CD4-positive, alpha-beta T cell treated with Interleukin-1 beta for 1 hour (primary cell): ENCODE measurements at regions not wholly inside any gene's neighbourhood (a gene's known extent, or its start where the extent isn't known, plus 50 kb on each side); places are given as distances from the start of the nearest gene placed in this dataset.

Experiments used
- DNase-seq, 2 donors: peaks; one replicate each; pipeline ENCODE4 v3.0.0-alpha.2; 2020 to 2022

DNA sequence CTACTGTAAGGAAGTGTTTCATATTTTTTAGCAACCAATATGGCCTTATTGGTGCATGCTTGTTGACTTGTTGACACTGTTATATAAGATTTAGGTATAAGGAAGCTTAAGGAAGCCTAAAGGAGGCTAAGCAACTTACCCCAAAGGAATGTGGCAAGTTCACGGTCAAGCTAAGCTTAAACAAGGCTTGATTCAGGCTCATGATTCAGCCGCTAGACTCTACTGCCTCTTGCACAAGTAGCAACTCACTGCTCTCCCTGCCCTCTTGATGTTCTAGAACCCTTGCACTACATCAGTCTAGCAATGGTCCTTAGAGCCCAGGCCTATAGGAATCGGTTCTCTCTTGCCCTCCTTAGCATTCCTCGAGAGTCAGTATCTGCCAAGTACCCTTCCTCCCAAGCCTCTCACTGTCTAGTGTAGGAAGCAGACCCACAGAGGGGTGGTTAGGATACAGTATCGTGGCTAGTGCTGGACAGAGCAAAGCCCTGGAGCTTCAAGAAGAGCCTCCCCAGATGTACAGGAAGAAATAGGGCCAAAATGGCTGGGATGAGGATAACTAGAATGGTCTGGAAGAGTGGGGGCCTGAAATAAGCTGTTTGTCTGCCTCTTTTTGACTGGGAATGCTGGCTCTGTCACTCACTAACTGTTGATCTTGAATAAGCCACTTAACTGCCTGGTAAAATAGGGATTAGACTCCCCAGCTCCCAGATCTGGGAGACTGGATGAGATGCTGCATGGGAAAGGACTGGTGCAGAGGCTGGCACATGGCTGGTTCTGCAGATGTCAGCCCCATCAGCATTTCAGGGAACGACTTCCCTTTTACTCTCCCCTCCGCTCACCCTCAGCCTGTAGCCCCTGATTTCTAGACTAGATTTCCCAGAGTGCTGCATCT lies 122.2 kb downstream of the NAV1 start:
- no peak for DNase-seq

DNA sequence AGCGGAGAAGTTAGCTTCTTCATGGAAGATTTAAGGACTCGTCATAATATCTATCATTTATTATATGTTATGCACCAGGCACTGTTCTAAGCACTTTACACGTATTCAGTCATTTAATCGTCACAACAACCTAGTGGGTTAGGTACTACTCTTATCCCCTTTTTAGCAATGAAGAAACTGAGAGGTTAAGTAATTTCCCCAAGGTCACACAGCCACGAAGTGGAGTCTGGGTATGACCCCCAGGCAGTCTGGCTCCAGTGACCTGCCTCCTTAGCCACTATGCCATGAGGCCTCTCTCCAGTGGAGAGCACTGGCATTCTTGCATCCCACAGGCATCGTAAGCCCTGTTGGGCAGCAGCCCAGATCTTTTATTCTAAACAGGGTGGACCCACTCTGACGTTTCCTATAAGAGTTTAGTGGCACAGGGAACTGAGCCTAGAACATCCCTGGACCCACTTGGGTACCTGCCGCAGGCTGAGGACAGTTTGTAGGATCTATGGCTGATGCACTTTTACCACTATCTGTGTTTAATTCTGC lies 123.0 kb downstream of the NAV1 start:
- no peak for DNase-seq

GRCh38 chr1:201662646-201663045 lies 123.7 kb downstream of the NAV1 start:
- no peak for DNase-seq

DNA sequence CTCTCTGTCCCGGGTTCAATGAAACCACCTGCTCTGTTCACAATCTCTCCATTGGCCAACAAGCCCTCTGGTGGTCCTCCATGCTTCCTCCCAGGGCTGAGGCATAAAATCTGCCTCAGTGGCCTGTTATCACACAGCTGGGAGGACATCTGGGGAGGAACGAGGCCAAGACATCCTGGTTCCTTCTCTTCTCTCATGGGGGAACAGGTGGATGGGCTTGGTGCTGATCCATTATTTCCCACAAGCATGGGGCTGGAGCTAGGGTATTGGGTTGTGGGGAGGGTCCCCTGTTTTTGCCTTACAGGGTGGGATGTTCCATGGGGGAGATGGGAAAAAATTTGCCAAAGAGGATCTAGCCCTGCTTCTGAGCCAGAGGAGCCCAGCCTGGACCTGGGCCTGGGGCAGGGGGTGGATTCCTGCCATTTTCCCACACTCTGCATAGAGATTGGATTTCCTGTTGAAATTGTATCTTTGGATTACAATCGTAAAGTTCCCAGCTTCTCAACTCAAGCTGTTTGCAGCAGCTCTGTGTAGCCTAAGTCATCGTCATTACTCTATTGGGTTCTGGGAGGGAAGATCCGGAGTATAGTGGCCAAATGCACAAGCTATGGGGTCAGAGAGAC lies 124.7 kb downstream of the NAV1 start:
- DNase-seq = no peak

DNA sequence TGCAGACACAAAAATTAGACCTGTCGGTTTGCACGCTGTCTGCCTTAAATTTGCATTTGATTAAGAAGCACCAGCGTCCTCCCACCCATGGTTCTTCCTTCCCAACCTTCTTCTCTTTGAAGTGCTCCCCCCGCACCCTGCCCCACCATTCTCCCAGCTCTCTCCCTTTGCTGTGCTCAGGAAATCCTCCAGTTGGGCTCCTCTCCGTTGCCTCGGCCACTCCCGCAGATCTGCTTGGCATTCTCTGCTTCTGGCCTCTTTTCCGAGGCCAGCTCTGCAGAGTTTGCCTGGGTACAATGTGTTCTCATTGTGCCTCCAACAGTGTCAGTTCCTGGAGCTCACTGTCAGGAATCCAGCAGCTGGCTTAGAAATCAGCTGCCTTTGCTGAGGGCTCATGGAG lies 126.1 kb downstream of the NAV1 start:
- no peak for DNase-seq

GRCh38 chr1:201666102-201666501 lies 127.2 kb downstream of the NAV1 start:
- no peak for DNase-seq

- no peak for DNase-seq
Observed at GRCh38 chr1:201666645-201667044, 127.7 kb downstream of the NAV1 start.

- no peak for DNase-seq
Observed at GRCh38 chr1:201667479-201667878, 128.6 kb downstream of the NAV1 start.

GRCh38 chr1:201670517-201670916 lies 131.6 kb downstream of the NAV1 start:
- no peak for DNase-seq

- no peak for DNase-seq
Observed at GRCh38 chr1:201672685-201673084, 133.8 kb downstream of the NAV1 start.

- no peak for DNase-seq
Observed at GRCh38 chr1:201673093-201673492, 134.2 kb downstream of the NAV1 start.

DNA sequence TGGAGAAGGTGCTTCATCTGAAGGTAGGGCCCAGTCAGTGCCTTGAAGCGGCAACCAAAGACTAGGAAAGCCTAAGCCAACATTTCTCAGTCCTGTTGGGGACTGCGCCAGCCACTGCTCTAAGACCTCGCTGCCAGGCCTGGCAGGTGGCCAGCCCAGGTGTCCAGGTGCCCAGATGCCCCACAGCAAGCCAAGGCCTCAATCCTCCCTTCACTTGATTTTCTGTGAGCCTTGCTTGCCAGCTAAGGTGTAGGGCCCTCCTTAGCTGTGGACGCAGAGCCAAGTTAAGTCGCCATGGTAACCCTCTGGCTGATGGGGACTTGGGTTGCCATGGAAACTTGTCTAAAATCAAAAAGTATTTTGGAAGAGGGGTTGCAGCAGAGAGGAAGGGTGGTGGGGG lies 135.0 kb downstream of the NAV1 start:
- DNase-seq = no peak

- DNase-seq = no peak
Observed at GRCh38 chr1:201675143-201675542, 136.2 kb downstream of the NAV1 start.

DNA sequence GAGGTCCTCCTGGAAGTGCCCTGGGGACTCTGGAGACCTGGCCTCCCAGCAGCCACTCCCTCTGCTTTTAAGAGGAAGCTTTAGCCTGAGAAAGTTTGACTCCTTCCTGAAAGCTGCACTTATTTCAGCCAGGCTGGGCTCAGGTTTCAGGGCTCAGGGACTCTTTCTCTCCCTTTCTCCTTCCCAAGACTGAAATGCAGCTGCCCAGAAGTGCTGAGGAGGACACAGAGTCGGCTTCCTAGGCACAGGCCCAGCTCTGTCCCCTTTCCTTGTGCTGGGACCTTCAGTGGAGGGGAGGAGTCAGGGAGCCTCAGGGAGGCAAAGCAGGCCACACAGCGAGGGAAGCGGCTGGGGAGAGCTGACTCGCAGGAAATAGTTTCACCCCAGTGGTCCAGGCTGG lies 137.3 kb downstream of the NAV1 start:
- no peak for DNase-seq

DNA sequence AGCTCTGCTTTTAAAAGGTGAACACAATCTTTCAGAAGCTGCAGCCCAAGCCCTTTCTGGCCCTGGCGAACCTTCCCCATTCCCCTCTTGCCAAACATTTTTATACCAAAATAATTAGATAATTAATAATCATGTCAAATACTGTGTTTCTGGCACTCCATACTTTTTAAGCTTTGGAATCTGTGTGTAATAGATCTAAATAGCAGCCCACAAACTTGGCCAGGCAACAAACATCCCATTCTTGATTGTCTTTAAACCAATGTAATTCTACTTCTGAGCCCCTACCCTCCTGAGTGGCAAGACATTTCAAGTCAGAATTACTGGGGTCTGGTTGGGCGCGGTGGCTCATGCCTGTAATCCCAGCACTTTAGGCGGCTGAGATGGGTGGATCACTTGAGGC lies 137.7 kb downstream of the NAV1 start:
- no peak for DNase-seq

- DNase-seq = no peak
Observed at GRCh38 chr1:201678264-201679101, 139.6 kb downstream of the NAV1 start.

DNA sequence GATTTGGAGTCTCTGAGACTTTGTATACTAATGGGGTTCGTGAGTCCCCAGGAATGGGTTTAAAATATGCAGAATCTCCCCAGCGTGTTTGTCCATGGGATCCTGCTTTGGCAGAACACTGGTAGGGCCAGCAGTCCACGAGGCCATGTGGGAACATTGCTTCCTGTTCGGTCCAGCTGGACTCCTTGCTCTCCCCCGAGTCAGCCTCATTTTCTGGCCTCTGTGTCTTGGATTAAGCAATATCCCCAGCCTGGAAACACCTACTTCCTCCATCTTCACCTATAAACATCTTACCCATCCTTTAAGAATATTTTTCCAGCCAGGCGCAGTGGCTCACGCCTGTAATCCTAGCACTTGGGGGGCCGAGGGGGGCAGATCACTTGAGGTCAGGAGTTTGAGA lies 142.4 kb downstream of the NAV1 start:
- DNase-seq = no peak

DNA sequence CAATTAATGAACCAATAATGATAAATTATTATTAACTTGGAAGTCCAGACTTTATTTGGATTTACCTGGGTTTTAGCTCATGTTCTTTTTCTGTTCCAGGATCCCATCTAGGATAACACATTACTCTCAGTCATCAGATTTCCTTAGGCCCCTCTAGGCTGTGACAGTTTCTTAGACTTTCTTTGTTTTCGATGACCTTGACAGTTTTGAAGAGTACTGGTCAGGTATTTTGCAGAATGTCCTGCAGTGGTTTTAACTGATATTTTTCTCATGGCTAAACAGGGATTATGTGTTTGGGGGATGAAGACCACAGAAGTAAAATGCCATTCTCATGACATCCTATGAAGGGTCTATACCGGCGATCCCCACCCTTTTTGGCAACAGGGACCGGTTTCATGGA lies 144.0 kb downstream of the NAV1 start:
- no peak for DNase-seq

DNA sequence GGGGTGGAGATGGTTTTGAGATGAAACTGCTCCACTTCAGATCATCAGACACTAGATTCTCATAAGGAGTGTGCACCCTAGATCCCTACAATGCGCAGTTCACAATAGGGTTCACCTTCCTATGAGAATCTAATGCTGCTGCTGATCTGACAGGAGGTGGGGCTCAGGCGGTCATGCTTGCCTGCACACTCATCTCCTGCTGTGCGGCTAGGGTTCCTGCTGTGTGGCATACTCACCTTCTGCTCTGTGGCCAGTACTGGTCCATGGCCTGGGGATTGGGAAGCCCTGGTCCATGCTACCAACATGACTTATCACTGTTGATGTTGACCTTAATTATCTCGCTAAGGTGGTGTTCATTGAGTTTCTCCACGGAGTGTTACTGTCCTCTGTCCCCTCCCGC lies 144.5 kb downstream of the NAV1 start:
- DNase-seq = no peak

DNA sequence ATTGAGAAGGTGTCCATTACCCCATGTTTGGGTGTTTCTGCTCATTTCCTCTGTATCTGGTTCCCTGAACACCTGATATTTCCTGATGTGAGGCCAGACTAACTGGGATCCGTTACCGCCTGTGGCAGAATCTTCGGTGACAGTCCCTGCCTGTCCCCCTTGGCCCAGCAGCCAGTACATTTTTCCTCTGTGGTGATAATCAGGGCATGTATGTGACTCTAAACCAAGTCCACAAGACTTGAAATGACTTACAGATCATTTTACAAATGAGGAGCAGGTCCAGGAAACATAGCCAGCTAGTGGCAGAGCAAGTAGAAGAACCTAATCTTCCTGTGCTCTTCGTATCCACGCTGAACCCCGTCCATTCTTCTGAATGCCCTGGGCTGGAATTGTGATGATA lies 143.5 kb upstream of the IPO9 start:
- no peak for DNase-seq

GRCh38 chr1:201686714-201687455 lies 142.1 kb upstream of the IPO9 start:
- DNase-seq = no peak

DNA sequence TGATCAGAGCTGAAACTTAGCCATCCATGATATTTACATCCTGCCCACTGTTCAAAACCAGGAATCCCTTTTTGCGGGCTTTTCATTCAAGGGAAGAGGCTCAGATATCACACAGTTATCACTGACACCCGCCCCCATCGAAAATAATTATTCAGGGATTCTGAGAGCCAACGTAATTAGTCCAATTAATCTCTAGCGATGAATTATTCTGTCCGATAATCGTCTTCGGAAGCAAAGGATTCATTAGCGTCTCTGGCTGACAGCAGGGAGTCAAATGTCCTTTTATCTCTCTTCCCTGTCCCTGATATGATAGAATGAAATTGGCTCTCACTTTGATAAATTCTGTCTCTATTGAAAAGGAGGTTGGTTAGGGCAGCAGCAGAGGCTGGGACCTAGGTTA lies 140.4 kb upstream of the IPO9 start:
- no peak for DNase-seq

GRCh38 chr1:201689647-201690046 lies 139.3 kb upstream of the IPO9 start:
- no peak for DNase-seq
